CD14-positive monocyte (primary cell): ENCODE measurements at regions not wholly inside any gene's neighbourhood (a gene's known extent, or its start where the extent isn't known, plus 50 kb on each side); places are given as distances from the start of the nearest gene placed in this dataset.

Experiments
- DNase-seq, 3 donors: peaks; one replicate each; pipeline ENCODE4 v3.0.0-alpha.2; 2011 to 2022
- H2AFZ ChIP-seq: 2 replicates; pipeline ENCODE4 v1.6.0; 2012; ENCODE audit warnings: mild to moderate bottlenecking, low read depth, low read length, inconsistent platforms; ENCODE audit not compliant: insufficient read depth, poor library complexity, severe bottlenecking
- H3K27ac ChIP-seq, 2 donors: 1 replicate in 1 of 2; 2 replicates in 1 of 2; pipeline ENCODE4 v1.5.1; 2012 to 2013; ENCODE audit warnings: low read length in 2 of 2, control low read depth in 1 of 2, inconsistent platforms in 1 of 2, low read depth in 1 of 2, mild to moderate bottlenecking in 1 of 2
- H3K27me3 ChIP-seq, 2 donors: one replicate each; pipeline versions ENCODE4 v1.6.0 to v1.6.1; 2011 to 2013; ENCODE audit warnings: low read length in 2 of 2; ENCODE audit not compliant: control insufficient read depth in 2 of 2, insufficient read depth in 2 of 2
- H3K36me3 ChIP-seq, 2 donors: replicated peaks in 1 of 2; 1 replicate in 1 of 2; 2 replicates in 1 of 2; pipeline versions ENCODE4 v1.5.1 to v1.6.1; 2012 to 2013; ENCODE audit warnings: low read length in 2 of 2, control low read depth in 1 of 2, inconsistent platforms in 1 of 2, mild to moderate bottlenecking in 1 of 2; ENCODE audit not compliant: insufficient read depth in 2 of 2, control insufficient read depth in 1 of 2
- H3K4me1 ChIP-seq, 2 donors: 1 replicate in 1 of 2; 2 replicates in 1 of 2; pipeline versions ENCODE4 v1.5.1 to v1.6.1; 2012 to 2013; ENCODE audit warnings: low read length in 2 of 2, control low read depth in 1 of 2, inconsistent platforms in 1 of 2, mild to moderate bottlenecking in 1 of 2, moderate library complexity in 1 of 2; ENCODE audit not compliant: insufficient read depth in 2 of 2, control insufficient read depth in 1 of 2
- H3K4me2 ChIP-seq: replicated peaks from 2 replicates; pipeline ENCODE3; 2012; ENCODE audit warnings: low read length, moderate library complexity, mild to moderate bottlenecking; ENCODE audit not compliant: poor library complexity, severe bottlenecking; ENCODE audit errors: extremely low read depth
- H3K4me3 ChIP-seq, 3 experiments: fragments of 200-600 bp in 1 of 3; sonication (generic) in 1 of 3; replicated peaks in 1 of 3; 1 replicate in 2 of 3; 2 replicates in 1 of 3; pipeline ENCODE4 v1.5.1; 2011 to 2013; ENCODE audit warnings: low read length in 3 of 3, mild to moderate bottlenecking in 3 of 3, control low read depth in 2 of 3, low read depth in 2 of 3, inconsistent platforms in 1 of 3, moderate library complexity in 1 of 3
- H3K79me2 ChIP-seq: 2 replicates; pipeline ENCODE4 v1.6.0; 2012; ENCODE audit warnings: mild to moderate bottlenecking, control low read depth, inconsistent platforms, low read length, moderate library complexity; ENCODE audit not compliant: insufficient read depth
- H3K9ac ChIP-seq: 2 replicates; pipeline ENCODE4 v1.6.0; 2017; ENCODE audit warnings: low read length, mild to moderate bottlenecking; ENCODE audit not compliant: insufficient read depth, poor library complexity, severe bottlenecking
- H3K9me3 ChIP-seq, 2 donors: replicated peaks in 1 of 2; 1 replicate in 1 of 2; 2 replicates in 1 of 2; pipeline versions ENCODE4 v1.5.1 to v1.6.1; 2012 to 2013; ENCODE audit warnings: low read length in 2 of 2, control low read depth in 1 of 2; ENCODE audit not compliant: control insufficient read depth in 1 of 2, insufficient read depth in 1 of 2
- H4K20me1 ChIP-seq: 2 replicates; pipeline ENCODE4 v1.6.0; 2012; ENCODE audit warnings: mild to moderate bottlenecking, low read length, control low read depth, moderate library complexity; ENCODE audit not compliant: insufficient read depth
- H3K27ac Mint-ChIP-seq, 7 donors: one replicate each; pipeline ENCODE4 v1.8.0; 2020; ENCODE audit warnings: mild to moderate bottlenecking in 7 of 7, mixed read lengths in 7 of 7, moderate library complexity in 6 of 7, inconsistent platforms in 2 of 7
- H3K27me3 Mint-ChIP-seq, 3 donors: one replicate each; pipeline ENCODE4 v1.8.0; 2021 to 2022; ENCODE audit warnings: low read depth in 3 of 3, mild to moderate bottlenecking in 3 of 3, mixed read lengths in 3 of 3, moderate library complexity in 3 of 3, inconsistent platforms in 1 of 3
- H3K36me3 Mint-ChIP-seq, 2 donors: one replicate each; pipeline ENCODE4 v1.8.0; 2020; ENCODE audit warnings: mixed read lengths in 2 of 2, inconsistent platforms in 1 of 2, mild to moderate bottlenecking in 1 of 2
- H3K4me1 Mint-ChIP-seq: one replicate; pipeline ENCODE4 v1.8.0; 2020; ENCODE audit warnings: mild to moderate bottlenecking, mixed read lengths
- H3K4me3 Mint-ChIP-seq, 2 donors: one replicate each; pipeline ENCODE4 v1.8.0; 2020; ENCODE audit warnings: mild to moderate bottlenecking in 2 of 2, mixed read lengths in 2 of 2, moderate library complexity in 1 of 2
- H3K9me3 Mint-ChIP-seq, 7 donors: one replicate each; pipeline ENCODE4 v1.8.0; 2020 to 2022; ENCODE audit warnings: mixed read lengths in 7 of 7, mild to moderate bottlenecking in 6 of 7, moderate library complexity in 6 of 7, inconsistent platforms in 2 of 7
- WGBS: methylation state at CpG from one replicate; pipeline ENCODE4 v1.1.5; 2013; ENCODE audit warnings: missing lambda C conversion rate; ENCODE audit not compliant: insufficient coverage; 5-methylcytosine and 5-hydroxymethylcytosine counted together
- intact Hi-C, 2 donors: fragments of 100-400 bp; cut with micrococcal nuclease; formaldehyde crosslinking; loops; one replicate each; pipeline versions ENCODE4 v1.15.0 to v1.15.1; 2023
- TF ChIP-seq, protein P1 (sequence below): fragments of 200-600 bp; IDR thresholded peaks from one replicate; pipeline ENCODE4 v1.8.0; 2022; ENCODE audit warnings: antibody characterized with exemption, mild to moderate bottlenecking

DNA sequence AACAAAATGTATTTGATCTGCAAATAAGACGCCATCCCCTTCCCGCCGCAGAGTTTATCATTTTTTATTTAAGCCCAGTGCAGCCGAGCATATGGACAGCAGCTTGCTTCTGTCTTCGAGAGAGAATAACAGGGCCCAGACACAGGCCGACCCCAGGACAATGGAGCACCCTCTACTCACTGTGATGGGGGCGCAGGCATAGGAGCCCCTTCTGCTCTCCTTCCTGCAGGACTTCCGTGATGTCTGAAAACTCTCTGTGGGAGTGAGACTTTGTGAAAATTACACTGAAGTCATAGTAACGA is 134.8 kb downstream of the OAT start:
- Histone ChIP-seq H3K27me3 (no peaks in the 10 kb centered on the region), H4K20me1 (no peaks in the 10 kb centered on the region), H3K4me1 (peaks cover 57 to 63% of the 10 kb centered on the region in 2 donors), H3K9me3 (no peaks in the 10 kb centered on the region), H3K27ac (peak overlapping the region in 1 of 2 donors; percentile 90), H3K36me3 (no peaks in the 10 kb centered on the region), H2AFZ (no peak overlapping the region), H3K4me3 (no peak overlapping the region), H3K4me2 (no peak overlapping the region), H3K79me2 (peaks cover 6% of the 10 kb centered on the region), H3K9ac (no peak overlapping the region)
- TF ChIP-seq, protein P1, sequence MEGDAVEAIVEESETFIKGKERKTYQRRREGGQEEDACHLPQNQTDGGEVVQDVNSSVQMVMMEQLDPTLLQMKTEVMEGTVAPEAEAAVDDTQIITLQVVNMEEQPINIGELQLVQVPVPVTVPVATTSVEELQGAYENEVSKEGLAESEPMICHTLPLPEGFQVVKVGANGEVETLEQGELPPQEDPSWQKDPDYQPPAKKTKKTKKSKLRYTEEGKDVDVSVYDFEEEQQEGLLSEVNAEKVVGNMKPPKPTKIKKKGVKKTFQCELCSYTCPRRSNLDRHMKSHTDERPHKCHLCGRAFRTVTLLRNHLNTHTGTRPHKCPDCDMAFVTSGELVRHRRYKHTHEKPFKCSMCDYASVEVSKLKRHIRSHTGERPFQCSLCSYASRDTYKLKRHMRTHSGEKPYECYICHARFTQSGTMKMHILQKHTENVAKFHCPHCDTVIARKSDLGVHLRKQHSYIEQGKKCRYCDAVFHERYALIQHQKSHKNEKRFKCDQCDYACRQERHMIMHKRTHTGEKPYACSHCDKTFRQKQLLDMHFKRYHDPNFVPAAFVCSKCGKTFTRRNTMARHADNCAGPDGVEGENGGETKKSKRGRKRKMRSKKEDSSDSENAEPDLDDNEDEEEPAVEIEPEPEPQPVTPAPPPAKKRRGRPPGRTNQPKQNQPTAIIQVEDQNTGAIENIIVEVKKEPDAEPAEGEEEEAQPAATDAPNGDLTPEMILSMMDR, result no peak
- Mint-ChIP-seq H3K27ac (peak overlapping the region in 1 of 7 donors; percentile 9), H3K4me1 (peaks cover 69% of the 10 kb centered on the region), H3K9me3 (peaks cover 0 to 6% (median 0%) of the 10 kb centered on the region in 7 donors), H3K4me3 (no peak overlapping the region), H3K27me3 (peaks cover 0 to 5% (median 3%) of the 10 kb centered on the region in 3 donors), H3K36me3 (peaks cover 1 to 5% of the 10 kb centered on the region in 2 donors)
- 90% methylated on average over 8 of the region's 9 CpGs for WGBS
- DNase-seq, result no peak
- intact Hi-C loops, result no loop called here

DNA sequence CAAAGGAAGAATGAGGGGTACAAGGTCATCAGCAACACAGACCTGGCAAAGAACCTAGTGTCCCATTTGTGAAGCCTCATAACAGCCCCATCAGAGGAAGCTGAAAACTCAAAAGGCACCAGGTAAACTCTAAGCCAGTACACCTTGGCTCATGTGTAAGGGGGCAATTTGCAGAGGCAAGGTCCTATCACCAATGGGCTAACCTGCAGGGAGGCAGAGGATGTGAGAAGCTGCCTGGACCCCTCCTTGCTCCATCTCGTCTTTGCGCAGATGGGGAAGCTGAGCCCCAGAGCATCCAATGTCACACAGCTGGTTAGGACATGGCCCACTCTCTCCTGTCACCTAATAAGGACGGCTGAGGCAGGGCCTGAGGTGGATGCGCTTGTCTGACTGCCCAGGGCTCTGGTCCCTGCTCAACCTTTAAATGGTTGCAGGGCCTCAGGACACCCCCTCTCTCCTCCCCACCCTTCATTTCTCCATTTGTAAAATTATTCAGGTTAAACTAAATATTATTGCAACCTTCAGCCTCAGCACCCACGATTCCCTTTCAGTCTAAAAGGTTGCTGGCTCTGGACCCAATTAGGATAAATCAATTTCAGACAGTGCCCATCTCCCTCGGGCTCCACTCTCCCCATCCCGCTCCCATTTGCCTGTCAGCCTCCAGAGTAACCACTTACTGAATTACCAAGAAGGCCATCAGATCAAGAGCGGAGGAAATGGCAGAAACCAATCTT is 135.3 kb downstream of the OAT start:
- no peak overlapping the region for H3K4me3 ChIP-seq
- intact Hi-C loops, result no loop called here
- H3K79me2 ChIP-seq, result peaks cover 6% of the 10 kb centered on the region
- WGBS, result 96% methylated on average over 6 of the region's 8 CpGs
- Mint-ChIP-seq H3K27ac (peak overlapping the region in 4 of 7 donors; percentile 23 to 70 (median 38)), H3K4me3 (no peak overlapping the region), H3K4me1 (peaks cover 65% of the 10 kb centered on the region), H3K9me3 (peaks cover 0 to 6% (median 2%) of the 10 kb centered on the region in 7 donors), H3K27me3 (peaks cover 0 to 5% (median 3%) of the 10 kb centered on the region in 3 donors), H3K36me3 (peaks cover 1 to 7% of the 10 kb centered on the region in 2 donors)
- no peak overlapping the region for H3K4me2 ChIP-seq
- no peak overlapping the region for H2AFZ ChIP-seq
- H3K27ac ChIP-seq, result no peak overlapping the region
- TF ChIP-seq, protein P1, result no peak
- H4K20me1 ChIP-seq, result no peaks in the 10 kb centered on the region
- DNase-seq, result no peak
- peaks cover 52 to 57% of the 10 kb centered on the region in 2 donors for H3K4me1 ChIP-seq
- no peaks in the 10 kb centered on the region for H3K36me3 ChIP-seq
- H3K9ac ChIP-seq, result no peak overlapping the region
- H3K27me3 ChIP-seq, result no peaks in the 10 kb centered on the region
- peaks cover 0 to 4% of the 10 kb centered on the region in 2 donors for H3K9me3 ChIP-seq
